ENCODE measurements at regions not wholly inside any gene's neighbourhood (a gene's known extent, or its start where the extent isn't known, plus 50 kb on each side); places are given as distances from the start of the nearest gene placed in this dataset.
"Not testable (repeated sequence)": the region's sequence is repeated elsewhere in the genome, so short reads cannot be mapped to it uniquely, and the experiment has no call there.

GRCh38 chr16:14384745-14385144 lies 245.3 kb downstream of the PARN start:
- no peak for DNase-seq (ENCODE audit: low spot score)

GRCh38 chr16:14383844-14384243 lies 246.2 kb downstream of the PARN start:
- not testable (repeated sequence) for DNase-seq (ENCODE audit: low spot score)

GRCh38 chr16:14378689-14379467 lies 251.2 kb downstream of the PARN start:
- no peak for DNase-seq (ENCODE audit: low spot score)

- DNase-seq (ENCODE audit: low spot score) = no peak
Observed at GRCh38 chr16:14378131-14378551, 251.9 kb downstream of the PARN start.

GRCh38 chr16:14377326-14377725 lies 252.7 kb downstream of the PARN start:
- no peak for DNase-seq (ENCODE audit: low spot score)

GRCh38 chr16:14375132-14375491 lies 254.9 kb downstream of the PARN start:
- no peak for DNase-seq (ENCODE audit: low spot score)

GRCh38 chr16:14374451-14375131 lies 255.5 kb downstream of the PARN start:
- no peak for DNase-seq (ENCODE audit: low spot score)

- no peak for DNase-seq (ENCODE audit: low spot score)
Observed at GRCh38 chr16:14373896-14374295, 256.2 kb downstream of the PARN start.

- DNase-seq (ENCODE audit: low spot score) = no peak
Observed at GRCh38 chr16:14373406-14373805, 256.7 kb downstream of the PARN start.

- DNase-seq (ENCODE audit: low spot score) = no peak
Observed at GRCh38 chr16:14372471-14372870, 257.6 kb downstream of the PARN start.

GRCh38 chr16:14371778-14372431 lies 258.2 kb downstream of the PARN start:
- no peak for DNase-seq (ENCODE audit: low spot score)

- no peak for DNase-seq (ENCODE audit: low spot score)
Observed at GRCh38 chr16:14370736-14371234, 259.3 kb downstream of the PARN start.

- no peak for DNase-seq (ENCODE audit: low spot score)
Observed at GRCh38 chr16:14369734-14370598, 260.1 kb downstream of the PARN start.

- DNase-seq (ENCODE audit: low spot score) = no peak
Observed at GRCh38 chr16:14368399-14368798, 261.7 kb downstream of the PARN start.

- DNase-seq (ENCODE audit: low spot score) = no peak
Observed at GRCh38 chr16:14366974-14367707, 262.9 kb downstream of the PARN start.

- no peak for DNase-seq (ENCODE audit: low spot score)
Observed at GRCh38 chr16:14366447-14366846, 263.6 kb downstream of the PARN start.

GRCh38 chr16:14365200-14365851 lies 264.7 kb downstream of the PARN start:
- no peak for DNase-seq (ENCODE audit: low spot score)

- DNase-seq (ENCODE audit: low spot score) = no peak
Observed at GRCh38 chr16:14364386-14365199, 265.5 kb downstream of the PARN start.

- no peak for DNase-seq (ENCODE audit: low spot score)
Observed at GRCh38 chr16:14364112-14364385, 266.0 kb downstream of the PARN start.

GRCh38 chr16:14362774-14363371 lies 267.2 kb downstream of the PARN start:
- no peak for DNase-seq (ENCODE audit: low spot score)
